ENCODE measurements at regions not wholly inside any gene's neighbourhood (a gene's known extent, or its start where the extent isn't known, plus 50 kb on each side); places are given as distances from the start of the nearest gene placed in this dataset.
"Not testable (repeated sequence)": the region's sequence is repeated elsewhere in the genome, so short reads cannot be mapped to it uniquely, and the experiment has no call there.

- no peak for DNase-seq (ENCODE audit: low read depth)
These were observed 67.2 kb upstream of the RAB6C start for GRCh38 chr2:129912066-129912820.

GRCh38 chr2:129912871-129913694, 66.4 kb upstream of the RAB6C start:
- no peak for DNase-seq (ENCODE audit: low read depth)

DNA sequence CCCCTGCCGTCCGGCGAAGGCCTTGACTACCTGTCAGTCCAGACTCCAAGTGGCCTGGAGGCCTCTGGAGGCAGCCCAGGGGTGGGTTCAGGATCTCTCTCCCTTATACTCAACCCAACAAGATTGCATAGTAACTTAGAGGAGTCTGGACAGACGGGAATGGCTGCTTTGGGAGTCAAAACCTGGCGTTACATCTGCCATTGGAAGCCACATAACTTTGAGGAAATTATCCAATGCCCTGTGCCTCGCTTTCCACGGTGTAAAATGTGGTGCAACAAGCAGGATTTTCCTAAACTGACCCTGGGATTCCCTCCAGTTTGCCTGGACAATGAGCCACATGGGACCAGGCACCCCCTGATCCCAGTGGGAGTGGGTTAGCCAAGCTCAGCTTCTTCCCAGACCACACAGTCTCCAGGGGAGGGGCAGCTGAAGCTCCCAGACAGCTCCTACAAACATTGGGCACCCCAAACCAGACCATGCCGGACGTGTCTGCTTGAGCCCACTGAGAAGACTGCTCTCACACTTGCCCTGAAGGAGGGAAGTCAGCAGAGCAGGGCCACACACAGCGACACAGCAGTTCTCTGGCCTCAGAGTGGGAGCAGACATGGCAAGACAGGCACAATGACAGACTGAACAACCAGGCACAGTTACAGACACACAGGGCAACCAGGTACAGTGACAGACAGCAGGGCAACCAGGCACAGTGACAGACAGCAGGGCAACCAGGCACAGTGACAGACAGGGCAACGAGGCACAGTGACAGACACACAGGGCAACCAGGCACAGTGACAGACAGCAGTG, 65.6 kb upstream of the RAB6C start:
- DNase-seq (ENCODE audit: low read depth), result no peak

GRCh38 chr2:129914538-129915302, 64.7 kb upstream of the RAB6C start:
- DNase-seq (ENCODE audit: low read depth), result no peak

DNA sequence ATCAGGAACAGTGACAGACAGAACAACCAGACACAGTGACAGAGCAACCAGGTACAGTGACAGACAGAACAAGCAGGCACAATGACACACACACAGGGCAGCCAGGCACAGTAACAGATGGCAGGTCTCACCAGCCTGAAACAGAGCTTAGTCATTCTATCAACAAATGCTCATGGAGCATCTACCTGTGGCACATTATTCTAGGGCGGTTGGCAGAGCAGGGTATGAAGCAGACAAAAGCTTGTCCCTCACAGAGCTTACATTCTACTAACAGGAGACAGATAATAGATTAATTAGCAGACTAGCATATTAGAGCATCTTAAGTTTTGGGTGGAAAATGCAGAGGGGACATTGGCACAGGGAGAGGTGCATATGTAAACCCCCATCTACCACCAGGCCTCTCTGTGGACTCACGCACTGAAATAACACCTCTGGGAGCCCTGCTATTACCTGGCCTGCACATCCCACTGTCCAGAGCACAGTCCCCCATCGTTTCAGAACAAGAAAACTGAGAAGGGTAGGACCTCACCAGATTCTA, 64.1 kb upstream of the RAB6C start:
- DNase-seq (ENCODE audit: low read depth), result no peak

GRCh38 chr2:129918604-129919003, 60.9 kb upstream of the RAB6C start:
- no peak for DNase-seq (ENCODE audit: low read depth)

DNA sequence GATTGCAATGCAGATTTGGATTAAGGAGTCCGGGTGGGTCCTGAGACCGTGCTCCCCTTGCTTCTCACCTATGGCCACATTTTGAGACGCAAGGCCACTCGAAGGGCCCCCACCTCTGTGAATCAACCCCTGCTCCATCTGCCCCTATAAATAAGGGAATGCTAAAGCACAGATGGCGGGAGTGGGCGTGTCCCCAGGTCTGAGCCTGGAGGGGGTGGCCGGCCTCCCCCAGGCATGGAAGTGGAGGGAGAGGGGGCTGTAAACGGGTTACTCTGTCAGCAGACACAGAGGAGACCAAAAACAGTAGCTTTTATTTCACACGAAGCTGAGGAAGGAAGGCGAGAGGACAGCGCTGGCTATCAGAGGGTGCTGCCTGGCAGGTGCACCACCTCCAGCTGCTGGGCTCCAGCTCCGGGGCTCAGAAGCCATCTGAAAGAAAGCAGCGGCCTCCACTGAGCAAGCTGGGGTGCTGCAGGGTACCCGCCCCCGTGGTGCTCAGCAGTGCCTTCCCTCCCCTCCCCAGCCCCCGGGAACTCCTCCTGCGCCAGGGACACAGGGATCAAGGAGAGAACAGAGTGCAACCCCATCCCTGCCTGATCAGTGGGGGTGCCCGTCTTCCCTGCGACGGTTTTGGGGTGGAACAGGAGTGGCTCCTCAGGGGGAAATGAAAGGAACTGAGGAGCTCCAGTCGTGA, 56.7 kb upstream of the RAB6C start:
- no peak for DNase-seq (ENCODE audit: low read depth)

DNA sequence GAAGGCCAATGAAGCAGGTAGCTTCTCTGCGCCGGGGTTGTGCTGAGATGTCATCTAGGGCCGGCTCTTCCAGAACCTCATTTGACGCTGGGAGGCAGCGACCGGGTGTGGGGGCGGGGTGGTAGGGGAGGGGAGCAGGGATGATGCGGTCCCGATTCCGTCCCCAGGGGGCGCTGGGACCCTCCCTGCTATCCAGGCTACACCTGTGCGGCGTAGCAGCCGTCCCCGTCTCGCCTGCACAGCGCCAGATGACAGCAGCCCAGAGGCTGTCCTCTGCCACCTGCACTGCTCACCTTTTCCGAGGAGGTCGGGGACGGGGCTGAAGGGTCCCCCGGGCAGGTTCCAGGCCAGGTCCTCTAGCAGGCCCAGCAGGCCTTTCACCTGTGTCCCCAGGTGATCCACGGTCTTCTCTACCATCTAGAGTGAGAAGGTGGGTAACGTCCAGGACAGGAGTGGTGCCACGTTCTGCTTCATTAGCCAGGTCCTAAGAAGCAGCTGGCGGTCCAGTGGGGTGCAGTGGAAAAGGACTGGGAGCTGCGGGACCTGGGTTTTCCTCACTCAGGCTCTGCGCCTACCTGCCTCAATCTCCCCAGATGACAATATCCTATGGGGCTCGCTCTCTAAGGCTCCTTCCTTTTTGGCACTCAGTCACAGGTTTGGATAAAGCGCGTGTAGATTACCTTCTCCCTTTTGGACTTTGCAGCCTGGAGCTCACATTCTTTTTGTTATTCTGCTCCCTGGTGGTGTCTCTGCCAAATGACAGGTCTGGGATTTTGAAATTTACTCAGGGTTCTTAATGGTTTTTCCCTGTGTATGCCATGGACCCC, 56.0 kb upstream of the RAB6C start:
- DNase-seq (ENCODE audit: low read depth), result peak; percentile 3

GRCh38 chr2:129924115-129924514, 55.4 kb upstream of the RAB6C start:
- DNase-seq (ENCODE audit: low read depth), result not testable (repeated sequence)

DNA sequence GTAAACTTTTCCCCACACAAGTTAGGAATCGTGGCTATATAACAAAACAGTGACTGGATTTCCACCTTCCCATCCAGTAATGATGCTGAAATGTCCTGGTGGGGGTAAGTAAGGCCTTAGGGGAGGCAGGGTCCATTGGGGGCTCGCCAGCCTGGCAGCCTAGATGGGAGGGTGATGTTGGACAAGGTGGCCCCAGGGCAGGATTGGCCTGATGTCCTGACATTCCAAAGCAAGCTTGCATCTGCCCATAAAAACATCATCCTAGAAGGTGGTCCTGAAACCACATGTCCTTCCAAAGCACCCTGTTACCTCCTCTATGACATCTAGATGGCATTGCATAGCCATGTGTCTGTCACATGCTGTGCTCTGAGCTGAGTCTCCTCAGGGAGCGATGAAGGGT, 54.1 kb upstream of the RAB6C start:
- no peak for DNase-seq (ENCODE audit: low read depth)

DNA sequence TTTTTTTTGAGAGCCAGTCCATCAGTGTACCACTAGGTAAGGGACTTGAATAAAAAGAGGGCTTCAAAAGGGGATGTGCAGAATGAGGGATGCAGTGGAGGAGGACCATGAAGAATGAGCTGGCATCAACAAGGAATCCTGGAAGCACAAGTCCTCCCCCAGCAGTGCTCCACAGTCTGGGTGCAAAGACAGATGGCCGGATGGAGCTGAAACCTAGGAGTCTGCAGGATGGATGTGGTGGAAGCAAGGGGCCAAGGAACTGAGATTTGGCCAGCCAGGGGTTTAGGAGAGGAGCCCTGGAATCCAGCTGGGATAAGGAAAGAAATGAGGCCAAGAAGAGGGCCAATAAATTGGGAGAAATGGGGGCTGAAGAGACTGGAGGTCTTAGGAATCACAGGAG, 51.8 kb upstream of the RAB6C start:
- no peak for DNase-seq (ENCODE audit: low read depth)

GRCh38 chr2:129929321-129930290, 49.9 kb upstream of the RAB6C start:
- peak; percentile 15 for DNase-seq (ENCODE audit: low read depth)

All from non-pigmented ciliary epithelial cell (primary cell).